SK-N-SH (cell line): ENCODE measurements at regions not wholly inside any gene's neighbourhood (a gene's known extent, or its start where the extent isn't known, plus 50 kb on each side); places are given as distances from the start of the nearest gene placed in this dataset.
A peak's percentile ranks its signal among the peaks of the same experiment; 100 is the strongest.

Experiments
- CTCF ChIA-PET: fragments of 300-600, 350-600 bp; formaldehyde crosslinking; extraction: SDS; loops from one replicate; lab custom pipeline; 2021; lab: Yijun Ruan, JAX
- POLR2A ChIA-PET: fragments of 350-600 bp; sonication (Branson Sonifier 250); formaldehyde crosslinking; extraction: SDS; loops from one replicate; lab custom pipeline; 2020; ENCODE audit warnings: antibody characterized with exemption, inconsistent platforms; lab: Yijun Ruan, JAX
- DNase-seq: peaks from one replicate; pipeline ENCODE4 v3.0.0; 2012
- H2AFZ ChIP-seq: fragments of 200-600 bp; sonication (generic); 2 replicates; pipeline ENCODE4 v1.8.1; 2016; ENCODE audit warnings: antibody characterized with exemption, mild to moderate bottlenecking, low read depth
- H3F3A ChIP-seq: fragments of 200-600 bp; sonication (generic); replicated peaks from 2 replicates; pipeline ENCODE3; 2016; ENCODE audit warnings: antibody characterized with exemption, mild to moderate bottlenecking; ENCODE audit not compliant: insufficient read depth
- H3K27ac ChIP-seq, 2 experiments: fragments of 200-500 bp in 1 of 2; fragments of 200-600 bp in 1 of 2; sonication (Bioruptor generic) in 1 of 2; sonication (generic), shearing (Covaris generic) in 1 of 2; 2 replicates each; pipeline versions ENCODE4 v1.5.1 to v1.6.1; 2014 to 2016; ENCODE audit warnings: low read depth in 2 of 2, inconsistent platforms in 1 of 2, low read length in 1 of 2, mild to moderate bottlenecking in 1 of 2, mixed read lengths in 1 of 2
- H3K27me3 ChIP-seq: fragments of 200-600 bp; sonication (generic), shearing (Covaris generic); 2 replicates; pipeline ENCODE4 v1.6.1; 2016; ENCODE audit warnings: mixed run types; ENCODE audit not compliant: insufficient read depth
- H3K36me3 ChIP-seq, 2 experiments: fragments of 200-500 bp in 1 of 2; fragments of 200-600 bp in 1 of 2; sonication (Bioruptor generic) in 1 of 2; sonication (generic) in 1 of 2; replicated peaks in 1 of 2; 2 replicates each; pipeline versions ENCODE3 to v1.5.1; 2014 to 2016; ENCODE audit warnings: low read length in 1 of 2, mild to moderate bottlenecking in 1 of 2; ENCODE audit not compliant: insufficient read depth in 2 of 2, control insufficient read depth in 1 of 2
- H3K4me1 ChIP-seq, 2 experiments: fragments of 200-500 bp in 1 of 2; fragments of 200-600 bp in 1 of 2; sonication (Bioruptor generic) in 1 of 2; sonication (generic), shearing (Covaris generic) in 1 of 2; 2 replicates each; pipeline versions ENCODE4 v1.5.1 to v1.6.1; 2014 to 2016; ENCODE audit warnings: low read depth in 1 of 2, low read length in 1 of 2, mixed run types in 1 of 2; ENCODE audit not compliant: insufficient read depth in 2 of 2, control insufficient read depth in 1 of 2
- H3K4me2 ChIP-seq: fragments of 200-600 bp; sonication (generic), shearing (Covaris generic); 2 replicates; pipeline ENCODE4 v1.6.1; 2017; ENCODE audit warnings: mixed run types
- H3K4me3 ChIP-seq, 2 experiments: fragments of 200-500 bp in 1 of 2; fragments of 200-600 bp in 1 of 2; sonication (Bioruptor generic) in 1 of 2; sonication (generic), shearing (Covaris generic) in 1 of 2; 2 replicates each; pipeline versions ENCODE4 v1.5.1 to v1.8.1; 2014 to 2016; ENCODE audit warnings: low read depth in 2 of 2, inconsistent platforms in 1 of 2, low read length in 1 of 2, mild to moderate bottlenecking in 1 of 2, mixed read lengths in 1 of 2, moderate library complexity in 1 of 2
- H3K79me2 ChIP-seq: fragments of 200-600 bp; sonication (generic); 2 replicates; pipeline ENCODE4 v1.8.1; 2017; ENCODE audit warnings: mild to moderate bottlenecking; ENCODE audit not compliant: insufficient read depth
- H3K9ac ChIP-seq: fragments of 200-600 bp; sonication (generic); 2 replicates; pipeline ENCODE4 v1.6.1; 2017; ENCODE audit warnings: mixed run types
- H3K9me2 ChIP-seq: fragments of 200-600 bp; sonication (generic); 2 replicates; pipeline ENCODE4 v1.6.1; 2017; ENCODE audit warnings: mixed run types
- H3K9me3 ChIP-seq: fragments of 200-600 bp; sonication (generic); 2 replicates; pipeline ENCODE4 v1.6.1; 2017; ENCODE audit warnings: mixed run types, mild to moderate bottlenecking, moderate library complexity
- H4K20me1 ChIP-seq: fragments of 200-600 bp; sonication (generic); 2 replicates; pipeline ENCODE4 v1.6.1; 2017; ENCODE audit warnings: mild to moderate bottlenecking, mixed run types; ENCODE audit not compliant: insufficient read depth
- CHD2 ChIP-seq: fragments of 150-350 bp; IDR thresholded peaks from 2 replicates; pipeline ENCODE4 v1.6.1; 2018; ENCODE audit warnings: low read length; ENCODE audit not compliant: partially characterized antibody
- CTCF ChIP-seq: fragments of 200-600 bp; sonication (generic); IDR thresholded peaks from 2 replicates; pipeline ENCODE4 v1.6.1; 2017; ENCODE audit warnings: antibody characterized with exemption, mild to moderate bottlenecking, moderate library complexity
- EZH2phosphoT487 ChIP-seq: fragments of 200-600 bp; sonication (generic); IDR thresholded peaks from 2 replicates; pipeline ENCODE4 v1.6.1; 2017; ENCODE audit warnings: low read depth, mixed run types, mild to moderate bottlenecking, antibody characterized with exemption, moderate library complexity, borderline replicate concordance
- FOSL2 ChIP-seq: IDR thresholded peaks from 2 replicates; pipeline ENCODE4 v1.4.0; 2012; ENCODE audit warnings: low read depth, mild to moderate bottlenecking, moderate library complexity, borderline replicate concordance
- IRF3 ChIP-seq: fragments of 150-350 bp; IDR thresholded peaks from 2 replicates; pipeline ENCODE4 v1.6.1; 2016; ENCODE audit warnings: mild to moderate bottlenecking, low read depth, low read length
- MEF2A ChIP-seq: IDR thresholded peaks from 2 replicates; pipeline ENCODE4 v1.4.0; 2012; ENCODE audit warnings: low read depth, borderline replicate concordance
- MXI1 ChIP-seq: IDR thresholded peaks from 2 replicates; pipeline ENCODE4 v1.6.1; 2012; ENCODE audit warnings: mild to moderate bottlenecking, low read depth, low read length, improper control_type of control experiment
- NFIC ChIP-seq: IDR thresholded peaks from 2 replicates; pipeline ENCODE4 v1.4.0; 2012; ENCODE audit warnings: borderline replicate concordance
- RCOR1 ChIP-seq: fragments of 150-350 bp; IDR thresholded peaks from 2 replicates; pipeline ENCODE4 v1.6.1; 2017; ENCODE audit warnings: antibody characterized with exemption, low read length
- REST ChIP-seq: IDR thresholded peaks from 2 replicates; pipeline ENCODE4 v1.6.1; 2012; ENCODE audit warnings: mild to moderate bottlenecking, low read depth, low read length, moderate library complexity
- RFX5 ChIP-seq: IDR thresholded peaks from 2 replicates; pipeline ENCODE4 v1.6.1; 2012; ENCODE audit warnings: mild to moderate bottlenecking, improper control_type of control experiment, low read length
- RXRA ChIP-seq: IDR thresholded peaks from 2 replicates; pipeline ENCODE4 v1.4.0; 2012; ENCODE audit warnings: low read depth, mild to moderate bottlenecking, borderline replicate concordance
- SIN3A ChIP-seq: IDR thresholded peaks from 2 replicates; pipeline ENCODE4 v1.6.1; 2012; ENCODE audit warnings: low read depth, mild to moderate bottlenecking, low read length, moderate library complexity, borderline replicate concordance
- WGBS: methylation state at CpG from one replicate; pipeline ENCODE4 v1.1.6; 2017; ENCODE audit warnings: low lambda C conversion rate; 5-methylcytosine and 5-hydroxymethylcytosine counted together

- Histone ChIP-seq H3K79me2 (no peaks in the 10 kb centered on the region), H3K27ac (peak overlapping the region in 1 of 2 experiments; percentile 75; a peak in 2 of 4 replicates), H3K36me3 (no peaks in the 10 kb centered on the region), H4K20me1 (no peaks in the 10 kb centered on the region), H3K4me3 (no peak overlapping the region), H3K9ac (no peak overlapping the region), H2AFZ (no peak overlapping the region), H3F3A (no peaks in the 10 kb centered on the region), H3K4me1 (no peaks in the 10 kb centered on the region; a peak in 2 of 4 replicates), H3K9me3 (no peaks in the 10 kb centered on the region), H3K4me2 (no peak overlapping the region), H3K9me2 (peaks cover 2% of the 10 kb centered on the region; the same call in 1 of the 2 replicates), H3K27me3 (no peaks in the 10 kb centered on the region)
- no peak for TF ChIP-seq RXRA
- no peak for TF ChIP-seq RFX5
- no peak for TF ChIP-seq NFIC
- no peak for TF ChIP-seq IRF3
- no peak for TF ChIP-seq EZH2phosphoT487
- TF ChIP-seq FOSL2, result no peak
- TF ChIP-seq MXI1, result no peak
- TF ChIP-seq CHD2, result no peak
- no peak for TF ChIP-seq SIN3A
- TF ChIP-seq REST, result no peak
- no peak for TF ChIP-seq RCOR1
- no peak for TF ChIP-seq MEF2A
- no peak for TF ChIP-seq CTCF
- DNase-seq, result no peak
- 24% methylated on average over 4 of the region's 4 CpGs for WGBS
- CTCF ChIA-PET, result no interaction called here
- POLR2A ChIA-PET, result no interaction called here
Observed at GRCh38 chr3:103227651-103228050, 792.8 kb downstream of the ZPLD1 start.
